ENCODE measurements at regions not wholly inside any gene's neighbourhood (a gene's known extent, or its start where the extent isn't known, plus 50 kb on each side); places are given as distances from the start of the nearest gene placed in this dataset.
"Not testable (repeated sequence)": the region's sequence is repeated elsewhere in the genome, so short reads cannot be mapped to it uniquely, and the experiment has no call there.

DNA sequence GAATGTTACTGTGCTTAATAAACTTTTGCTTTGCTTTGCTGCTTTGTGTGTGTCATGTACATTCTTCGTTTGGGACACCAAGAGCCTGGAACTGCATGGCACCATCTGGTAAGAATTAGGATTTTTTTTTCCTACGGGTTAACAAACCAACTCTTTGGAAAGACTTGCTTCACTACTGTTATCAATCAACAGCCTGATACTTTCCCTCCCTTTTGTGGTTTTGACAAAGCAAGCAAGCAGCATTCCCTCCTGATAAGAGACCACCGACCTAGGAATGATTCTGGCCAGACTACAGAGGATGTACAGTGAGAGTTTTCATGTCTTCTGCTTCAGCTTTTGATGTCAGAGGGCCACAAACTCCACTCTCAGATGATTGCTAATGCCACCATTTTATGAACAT, 237.5 kb downstream of the FAM72C start:
- TF ChIP-seq CTCF (IDR thresholded peaks at IDR 0.05; ENCODE audit: borderline replicate concordance, extremely low read depth, low read length, poor library complexity, severe bottlenecking); EZH2 (IDR thresholded peaks at IDR 0.05; ENCODE audit: borderline replicate concordance, low read depth, low read length, severe bottlenecking): not testable (repeated sequence)
